ENCODE measurements at regions not wholly inside any gene's neighbourhood (a gene's known extent, or its start where the extent isn't known, plus 50 kb on each side); places are given as distances from the start of the nearest gene placed in this dataset.

DNA sequence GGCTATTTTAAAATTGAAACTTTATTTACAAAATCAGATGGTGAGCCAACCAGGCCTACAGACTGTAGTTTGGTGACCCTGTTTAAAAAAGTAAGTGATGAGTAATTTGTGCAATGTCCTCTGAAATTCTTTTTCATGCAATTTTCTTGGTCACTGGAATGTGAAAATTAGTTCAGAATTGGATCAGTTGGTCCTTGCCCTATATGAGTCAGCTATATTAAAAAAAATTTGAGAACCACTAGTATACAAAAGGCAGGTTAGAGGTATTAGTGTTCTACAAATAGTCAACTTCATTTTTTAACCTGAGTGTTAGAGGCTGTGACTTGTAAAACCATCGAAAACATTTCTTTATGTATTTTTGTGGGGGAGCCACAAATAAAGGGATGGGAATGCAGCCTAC, 91.1 kb upstream of the NXPH2 start:
- TF ChIP-seq JUN (IDR thresholded peaks at IDR 0.05; ENCODE audit: borderline replicate concordance, low read depth, low read length) (no peak), JUN (CRISPR knock-in tag; IDR thresholded peaks at IDR 0.05; ENCODE audit: borderline replicate concordance) (no peak), RBM22 (IDR thresholded peaks at IDR 0.05; ENCODE audit: low read depth, low read length, poor library complexity, severe bottlenecking) (no peak), MEF2A (IDR thresholded peaks at IDR 0.05; ENCODE audit: control insufficient read depth, low read depth, low read length) (no peak), ADNP (tag; IDR thresholded peaks at IDR 0.05) (no peak), ZNF76 (CRISPR knock-in tag; IDR thresholded peaks at IDR 0.05; ENCODE audit: borderline replicate concordance) (no peak), NFRKB (IDR thresholded peaks at IDR 0.05; ENCODE audit: low read depth) (no peak), SIN3B (IDR thresholded peaks at IDR 0.05; ENCODE audit: low read depth) (no peak), ZFP36 (IDR thresholded peaks at IDR 0.05; ENCODE audit: low read depth, low read length, partially characterized antibody) (no peak), RBM14 (IDR thresholded peaks at IDR 0.05; ENCODE audit: borderline replicate concordance, insufficient read depth, low read depth, low read length) (no peak), ZKSCAN1 (IDR thresholded peaks at IDR 0.05; ENCODE audit: low read depth, low read length) (no peak), FOXP4 (CRISPR knock-in tag; IDR thresholded peaks at IDR 0.05; ENCODE audit: borderline replicate concordance) (no peak), MXI1 (IDR thresholded peaks at IDR 0.05; ENCODE audit: low read depth, low read length) (no peak)
- TF ChIP-seq, protein P1, sequence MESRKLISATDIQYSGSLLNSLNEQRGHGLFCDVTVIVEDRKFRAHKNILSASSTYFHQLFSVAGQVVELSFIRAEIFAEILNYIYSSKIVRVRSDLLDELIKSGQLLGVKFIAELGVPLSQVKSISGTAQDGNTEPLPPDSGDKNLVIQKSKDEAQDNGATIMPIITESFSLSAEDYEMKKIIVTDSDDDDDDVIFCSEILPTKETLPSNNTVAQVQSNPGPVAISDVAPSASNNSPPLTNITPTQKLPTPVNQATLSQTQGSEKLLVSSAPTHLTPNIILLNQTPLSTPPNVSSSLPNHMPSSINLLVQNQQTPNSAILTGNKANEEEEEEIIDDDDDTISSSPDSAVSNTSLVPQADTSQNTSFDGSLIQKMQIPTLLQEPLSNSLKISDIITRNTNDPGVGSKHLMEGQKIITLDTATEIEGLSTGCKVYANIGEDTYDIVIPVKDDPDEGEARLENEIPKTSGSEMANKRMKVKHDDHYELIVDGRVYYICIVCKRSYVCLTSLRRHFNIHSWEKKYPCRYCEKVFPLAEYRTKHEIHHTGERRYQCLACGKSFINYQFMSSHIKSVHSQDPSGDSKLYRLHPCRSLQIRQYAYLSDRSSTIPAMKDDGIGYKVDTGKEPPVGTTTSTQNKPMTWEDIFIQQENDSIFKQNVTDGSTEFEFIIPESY (CRISPR knock-in tag; IDR thresholded peaks at IDR 0.05): no peak
- ATAC-seq (no peak), FAIRE-seq (no peak), DNase-seq (ENCODE audit: extremely low read depth in 1 of 4, low spot score in 3 of 4) (no peak)
- no peaks in the 10 kb centered on the region for H3K79me2 ChIP-seq (ENCODE audit: control insufficient read depth, insufficient read depth, low read length)
- no peaks in the 10 kb centered on the region for H3K27me3 ChIP-seq (ENCODE audit: control insufficient read depth in 2 of 2, insufficient read depth in 2 of 2, low read length in 2 of 2)
- in situ Hi-C loops (cut with MboI): no loop called here
- no peaks in the 10 kb centered on the region for H3K36me3 ChIP-seq (ENCODE audit: control insufficient read depth, insufficient read depth, low read length)
- H3K9me3 ChIP-seq (replicated peaks; ENCODE audit: control insufficient read depth, insufficient read depth, low read depth, low read length): no peaks in the 10 kb centered on the region
- H4K20me1 ChIP-seq (replicated peaks; ENCODE audit: control insufficient read depth, insufficient read depth, low read length): no peaks in the 10 kb centered on the region
- H3K4me1 ChIP-seq (replicated peaks in 1 of 2; ENCODE audit: control insufficient read depth in 2 of 2, insufficient read depth in 2 of 2, low read length in 2 of 2): no peaks in the 10 kb centered on the region
- 0% methylated on average over 1 of the region's 1 CpG for WGBS (ENCODE audit: insufficient coverage, low coverage, missing lambda C conversion rate)
- H3K9me1 ChIP-seq (ENCODE audit: control insufficient read depth, insufficient read depth, low read length): no peaks in the 10 kb centered on the region
- no peak overlapping the region for H3K9ac ChIP-seq (ENCODE audit: insufficient read depth in 1 of 2, low read depth in 2 of 2, low read length in 2 of 2)
- ChIA-PET CTCF (ENCODE audit: low intra/inter-chr PET ratio) (no interaction called here), POLR2A (no interaction called here)
- H3K27ac ChIP-seq (ENCODE audit: extremely low read depth, low read depth, low read length): no peak overlapping the region
- H3K4me2 ChIP-seq (ENCODE audit: insufficient read depth, low read length): no peak overlapping the region
- H3K4me3 ChIP-seq: no peak overlapping the region
- intact Hi-C loops (cut with micrococcal nuclease): no loop called here
- H2AFZ ChIP-seq (ENCODE audit: low read depth, low read length): no peak overlapping the region
- BruUV-seq (replicated peaks): no TSS peak
